ENCODE measurements at regions not wholly inside any gene's neighbourhood (a gene's known extent, or its start where the extent isn't known, plus 50 kb on each side); places are given as distances from the start of the nearest gene placed in this dataset.

DNA sequence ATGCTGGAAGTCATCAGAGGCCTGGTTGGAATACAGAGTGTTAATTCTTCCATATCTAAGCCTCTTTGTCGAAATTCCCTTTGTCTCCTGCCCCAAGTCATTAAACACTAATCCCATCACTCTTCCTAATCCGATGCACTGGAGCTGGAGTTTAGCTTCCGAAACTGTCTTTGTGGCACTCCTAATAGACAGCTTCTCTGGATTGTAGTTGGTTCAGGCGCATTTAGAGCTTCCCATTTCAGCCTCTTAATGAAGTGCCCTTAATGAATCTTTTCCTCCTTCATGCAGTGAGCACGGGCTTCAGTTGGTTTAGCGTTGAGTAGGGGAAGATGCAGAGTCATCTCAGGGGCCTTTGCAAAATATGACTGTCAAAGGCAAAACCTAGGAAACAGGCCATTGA lies 72.2 kb upstream of the MEIS1 start:
- TF ChIP-seq, protein P1, sequence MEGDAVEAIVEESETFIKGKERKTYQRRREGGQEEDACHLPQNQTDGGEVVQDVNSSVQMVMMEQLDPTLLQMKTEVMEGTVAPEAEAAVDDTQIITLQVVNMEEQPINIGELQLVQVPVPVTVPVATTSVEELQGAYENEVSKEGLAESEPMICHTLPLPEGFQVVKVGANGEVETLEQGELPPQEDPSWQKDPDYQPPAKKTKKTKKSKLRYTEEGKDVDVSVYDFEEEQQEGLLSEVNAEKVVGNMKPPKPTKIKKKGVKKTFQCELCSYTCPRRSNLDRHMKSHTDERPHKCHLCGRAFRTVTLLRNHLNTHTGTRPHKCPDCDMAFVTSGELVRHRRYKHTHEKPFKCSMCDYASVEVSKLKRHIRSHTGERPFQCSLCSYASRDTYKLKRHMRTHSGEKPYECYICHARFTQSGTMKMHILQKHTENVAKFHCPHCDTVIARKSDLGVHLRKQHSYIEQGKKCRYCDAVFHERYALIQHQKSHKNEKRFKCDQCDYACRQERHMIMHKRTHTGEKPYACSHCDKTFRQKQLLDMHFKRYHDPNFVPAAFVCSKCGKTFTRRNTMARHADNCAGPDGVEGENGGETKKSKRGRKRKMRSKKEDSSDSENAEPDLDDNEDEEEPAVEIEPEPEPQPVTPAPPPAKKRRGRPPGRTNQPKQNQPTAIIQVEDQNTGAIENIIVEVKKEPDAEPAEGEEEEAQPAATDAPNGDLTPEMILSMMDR (IDR thresholded peaks at IDR 0.05; ENCODE audit: low read depth, low read length, missing control alignments) = no peak
- Histone ChIP-seq H3K27ac (no peak overlapping the region), H3K27me3 (replicated peaks) (no peaks in the 10 kb centered on the region), H3K4me3 (ENCODE audit: low read depth, low read length) (no peak overlapping the region), H3K36me3 (replicated peaks) (no peaks in the 10 kb centered on the region)
- no peak for DNase-seq
- in situ Hi-C loops (cut with HindIII; ENCODE audit: low pct_ligation_motif_present, low sequenced_read_pairs) = no loop called here

DNA sequence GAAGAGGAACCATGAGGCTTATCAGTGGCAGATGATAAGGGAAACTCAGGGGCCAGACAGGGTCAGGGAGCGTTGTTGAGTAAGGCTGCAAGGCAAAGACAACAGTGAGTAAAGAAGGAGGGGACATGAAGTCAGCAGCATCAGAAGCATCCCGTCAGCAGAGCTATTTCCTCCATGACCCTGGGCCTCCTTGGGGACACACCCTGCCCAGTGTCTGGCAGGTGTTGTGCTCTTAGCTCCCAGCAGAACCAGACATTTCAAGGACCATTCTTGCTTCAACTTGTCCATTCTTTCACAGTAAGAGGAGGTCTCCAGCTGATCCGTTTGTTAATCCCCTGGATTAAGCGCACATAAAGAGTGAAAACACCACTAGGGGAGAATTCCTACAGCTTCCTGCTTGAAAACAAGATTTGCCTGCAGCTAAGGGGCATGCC lies 88.7 kb upstream of the MEIS1 start:
- TF ChIP-seq, protein P1 (IDR thresholded peaks at IDR 0.05; ENCODE audit: low read depth, low read length, missing control alignments) = no peak
- H3K27me3 ChIP-seq (replicated peaks) = no peaks in the 10 kb centered on the region
- DNase-seq = no peak
- no peak overlapping the region for H3K27ac ChIP-seq
- H3K36me3 ChIP-seq (replicated peaks) = no peaks in the 10 kb centered on the region
- in situ Hi-C loops (cut with HindIII; ENCODE audit: low pct_ligation_motif_present, low sequenced_read_pairs) = no loop called here
- H3K4me3 ChIP-seq (ENCODE audit: low read depth, low read length) = no peak overlapping the region

DNA sequence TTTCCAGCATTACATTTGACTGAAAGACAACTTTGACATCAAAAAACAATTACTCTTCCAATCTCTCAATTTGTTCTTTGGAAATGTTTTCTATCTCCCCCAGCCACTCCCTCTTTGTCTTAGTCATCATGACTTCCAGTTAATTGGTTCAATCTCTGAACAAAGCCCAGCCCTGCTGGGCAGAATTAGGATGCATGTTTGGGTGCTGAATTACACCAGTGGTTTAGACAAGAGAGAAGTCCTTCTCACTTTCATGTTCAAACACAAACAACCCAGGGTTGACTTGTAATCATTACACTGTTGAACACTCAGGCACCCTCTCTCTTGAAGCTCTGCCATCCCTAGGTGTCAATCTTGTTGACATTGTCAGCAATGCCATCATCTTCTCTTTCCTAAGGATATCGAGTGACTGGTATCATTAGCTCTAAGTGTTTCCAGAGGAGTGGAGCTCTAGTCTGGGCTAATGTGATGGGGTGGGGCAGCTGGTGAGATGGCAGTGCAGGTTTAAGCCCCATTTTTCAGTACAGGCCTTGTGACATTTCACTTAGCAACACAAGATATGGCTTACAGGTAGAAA lies 90.8 kb upstream of the MEIS1 start:
- H3K4me3 ChIP-seq (ENCODE audit: low read depth, low read length) = no peak overlapping the region

DNA sequence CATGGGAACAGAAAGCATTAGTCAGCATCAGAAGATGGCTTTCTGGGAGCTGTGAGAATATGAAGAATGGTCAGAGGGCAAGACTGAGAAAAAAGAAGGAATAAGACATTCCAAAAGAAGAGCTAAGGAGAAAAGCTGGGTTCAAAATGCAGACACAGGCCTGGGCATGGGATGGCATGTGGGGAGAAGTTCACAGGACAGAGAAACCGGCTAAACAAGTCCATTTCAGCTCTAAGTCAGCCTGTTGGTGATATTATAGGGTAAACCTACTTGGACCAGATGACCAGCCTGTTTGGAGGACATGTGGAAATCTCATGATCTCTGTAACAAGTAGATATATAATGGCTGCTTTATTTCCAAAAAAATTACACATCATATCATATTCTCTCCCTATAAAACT lies 91.7 kb upstream of the MEIS1 start:
- no peak overlapping the region for H3K4me3 ChIP-seq (ENCODE audit: low read depth, low read length)
- H3K27ac ChIP-seq = no peak overlapping the region
- H3K36me3 ChIP-seq (replicated peaks) = no peaks in the 10 kb centered on the region
- DNase-seq = no peak
- in situ Hi-C loops (cut with HindIII; ENCODE audit: low pct_ligation_motif_present, low sequenced_read_pairs) = no loop called here
- no peaks in the 10 kb centered on the region for H3K27me3 ChIP-seq (replicated peaks)
- TF ChIP-seq, protein P1 (IDR thresholded peaks at IDR 0.05; ENCODE audit: low read depth, low read length, missing control alignments) = no peak

More for the DNA sequence above, 90.8 kb upstream of the MEIS1 start:
- Histone ChIP-seq H3K27me3 (replicated peaks) (no peaks in the 10 kb centered on the region), H3K36me3 (replicated peaks) (no peaks in the 10 kb centered on the region), H3K27ac (no peak overlapping the region)
- in situ Hi-C loops (cut with HindIII; ENCODE audit: low pct_ligation_motif_present, low sequenced_read_pairs) = no loop called here
- TF ChIP-seq, protein P1 (IDR thresholded peaks at IDR 0.05; ENCODE audit: low read depth, low read length, missing control alignments) = no peak
- no peak for DNase-seq

DNA sequence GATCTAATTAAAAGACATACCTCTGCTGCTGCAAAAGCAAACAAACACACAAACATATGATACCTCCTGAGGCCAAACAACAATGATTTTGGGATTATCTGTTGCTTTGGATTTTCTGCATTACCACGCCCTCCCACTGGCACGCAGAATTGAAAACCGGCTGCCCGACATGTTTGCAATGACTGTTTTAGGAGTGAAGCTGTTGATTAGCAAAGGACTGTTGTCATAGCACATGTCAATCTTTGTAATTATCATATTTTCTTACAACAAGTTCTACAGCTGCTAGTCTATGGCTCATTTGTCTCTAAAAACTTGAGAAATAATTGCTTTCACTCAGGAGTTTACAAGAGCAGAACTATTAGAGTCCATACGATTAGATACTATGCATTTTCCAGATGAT lies 94.4 kb upstream of the MEIS1 start:
- DNase-seq = no peak
- no peak overlapping the region for H3K27ac ChIP-seq
- TF ChIP-seq, protein P1 (IDR thresholded peaks at IDR 0.05; ENCODE audit: low read depth, low read length, missing control alignments) = no peak
- H3K36me3 ChIP-seq (replicated peaks) = no peaks in the 10 kb centered on the region
- no peak overlapping the region for H3K4me3 ChIP-seq (ENCODE audit: low read depth, low read length)
- no peaks in the 10 kb centered on the region for H3K27me3 ChIP-seq (replicated peaks)
- in situ Hi-C loops (cut with HindIII; ENCODE audit: low pct_ligation_motif_present, low sequenced_read_pairs) = no loop called here
